ENCODE measurements at regions not wholly inside any gene's neighbourhood (a gene's known extent, or its start where the extent isn't known, plus 50 kb on each side); places are given as distances from the start of the nearest gene placed in this dataset.

- TF ChIP-seq POLR2AphosphoS5 (IDR thresholded peaks at IDR 0.05; ENCODE audit: low read depth): no peak
- no peak for TF ChIP-seq ZNF462 (CRISPR knock-in tag; IDR thresholded peaks at IDR 0.05)
- no peak for TF ChIP-seq CTCF (conservative IDR thresholded peaks at IDR 0.05; ENCODE audit: low read depth in 2 of 2)
- TF ChIP-seq EZH2phosphoT487 (IDR thresholded peaks at IDR 0.05; ENCODE audit: unreplicated experiment): no peak
- TF ChIP-seq REST (IDR thresholded peaks at IDR 0.05; ENCODE audit: unreplicated experiment): no peak
- no peak for TF ChIP-seq JUNB (IDR thresholded peaks at IDR 0.05; ENCODE audit: unreplicated experiment)
- TF ChIP-seq EZH2 (IDR thresholded peaks at IDR 0.05; ENCODE audit: low read depth, unreplicated experiment): no peak
- TF ChIP-seq NANOG (IDR thresholded peaks at IDR 0.05; ENCODE audit: borderline replicate concordance): no peak
- TF ChIP-seq ETS1 (IDR thresholded peaks at IDR 0.05): no peak
Measured at GRCh38 chr1:48069662-48070395, 72.6 kb upstream of the TRABD2B start.
